ENCODE measurements at regions not wholly inside any gene's neighbourhood (a gene's known extent, or its start where the extent isn't known, plus 50 kb on each side); places are given as distances from the start of the nearest gene placed in this dataset.

DNA sequence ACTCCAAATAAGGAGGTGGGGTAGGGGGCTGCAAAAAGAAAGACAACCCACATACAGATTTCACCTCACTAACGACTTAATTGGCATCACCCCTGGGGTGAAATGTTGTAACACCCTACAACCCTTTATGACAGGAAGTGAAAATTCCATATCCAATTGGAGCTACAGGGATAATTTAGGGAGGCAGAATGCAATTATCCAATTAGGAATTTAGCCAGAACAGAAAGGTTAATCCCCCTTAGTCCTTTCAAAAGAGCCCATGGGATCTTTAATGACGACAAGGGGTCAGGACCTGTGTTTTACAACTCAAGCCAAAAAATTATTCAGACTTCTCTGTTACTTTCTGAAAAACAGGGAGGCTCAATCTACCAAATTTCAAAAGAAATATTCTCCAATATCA, 1027.1 kb downstream of the TMEM182 start:
- TF ChIP-seq GATA2 (IDR thresholded peaks at IDR 0.05; ENCODE audit: low read depth, low read length) = no peak
- no peak for TF ChIP-seq GATA3 (IDR thresholded peaks at IDR 0.05; ENCODE audit: low read depth, low read length)
